GM12878 (cell line): ENCODE measurements at regions not wholly inside any gene's neighbourhood (a gene's known extent, or its start where the extent isn't known, plus 50 kb on each side); places are given as distances from the start of the nearest gene placed in this dataset.

Source experiments
- ATAC-seq: fragments of 200-7000 bp; cut with Tn5 transposase; 3 replicates; pipeline ENCODE4 v1.9.1; 2020; ENCODE audit warnings: mild to moderate bottlenecking, moderate library complexity
- BruUV-seq: library from RNA; stranded (reverse); fragments of 400-500 nt; replicated peaks from 2 replicates; lab custom pipeline; 2021; lab: Mats Ljungman, UMichigan
- CTCF ChIA-PET: fragments of 300-600 bp; sonication (Branson Sonifier 250); formaldehyde crosslinking; extraction: SDS; loops from one replicate; lab custom pipeline; 2021; ENCODE audit warnings: inconsistent platforms; lab: Yijun Ruan, JAX
- POLR2A ChIA-PET: fragments of 350-600 bp; formaldehyde crosslinking; extraction: SDS; loops from one replicate; lab custom pipeline; 2021; ENCODE audit warnings: inconsistent platforms; lab: Charles Lee
- RAD21 ChIA-PET: fragments of 300-600 bp; sonication (Branson Sonifier 250); formaldehyde crosslinking; loops from one replicate; lab custom pipeline; 2023; ENCODE audit warnings: antibody characterized with exemption; ENCODE audit not compliant: unreplicated experiment; lab: Charles Lee
- SMC1A ChIA-PET: fragments of 300-600 bp; sonication (Branson Sonifier 250); formaldehyde crosslinking; loops from one replicate; lab custom pipeline; 2023; ENCODE audit not compliant: unreplicated experiment, uncharacterized antibody; lab: Charles Lee
- DNase-seq: peaks from one replicate; pipeline ENCODE4 v3.0.0-alpha.2; 2011; ENCODE audit warnings: low read depth, low spot score
- FAIRE-seq: peaks from 3 replicates; lab custom pipeline; 2011; peaks lifted over from hg19 to GRCh38; lab: Jason Lieb, UNC
- H2AFZ ChIP-seq: 2 replicates; pipeline ENCODE4 v1.6.0; 2011; ENCODE audit warnings: low read depth, low read length, control low read depth; ENCODE audit not compliant: control insufficient read depth
- H3K27ac ChIP-seq: 2 replicates; pipeline ENCODE4 v1.5.1; 2011; ENCODE audit warnings: control low read depth; ENCODE audit not compliant: control insufficient read depth, insufficient read depth
- H3K27me3 ChIP-seq, 2 experiments: replicated peaks in 1 of 2; 2 replicates each; pipeline versions ENCODE4 v1.6.0 to v1.6.1; 2011; ENCODE audit warnings: low read length in 1 of 2; ENCODE audit not compliant: control insufficient read depth in 2 of 2, insufficient read depth in 2 of 2
- H3K36me3 ChIP-seq, 2 experiments: 2 replicates each; pipeline ENCODE4 v1.5.1; 2011; ENCODE audit warnings: low read length in 1 of 2; ENCODE audit not compliant: control insufficient read depth in 2 of 2, insufficient read depth in 2 of 2
- H3K4me1 ChIP-seq: 2 replicates; pipeline ENCODE4 v1.6.1; 2011; ENCODE audit warnings: mild to moderate bottlenecking, low read length, moderate library complexity, mixed read lengths; ENCODE audit not compliant: control insufficient read depth, insufficient read depth
- H3K4me2 ChIP-seq: 2 replicates; pipeline ENCODE4 v1.6.0; 2011; ENCODE audit warnings: control low read depth; ENCODE audit not compliant: control insufficient read depth, insufficient read depth
- H3K4me3 ChIP-seq: fragments of 200-600 bp; sonication (generic); 2 replicates; pipeline ENCODE4 v1.5.1; 2016
- H3K79me2 ChIP-seq: 2 replicates; pipeline ENCODE4 v1.6.0; 2011; ENCODE audit warnings: low read length; ENCODE audit not compliant: control insufficient read depth, insufficient read depth
- H3K9ac ChIP-seq: 2 replicates; pipeline ENCODE4 v1.8.0; 2011; ENCODE audit warnings: low read length, control low read depth, mixed read lengths; ENCODE audit not compliant: control insufficient read depth, insufficient read depth
- H3K9me3 ChIP-seq: replicated peaks from 3 replicates; pipeline ENCODE4 v1.5.1; 2011; ENCODE audit warnings: mild to moderate bottlenecking, low read length; ENCODE audit not compliant: control insufficient read depth, insufficient read depth
- H4K20me1 ChIP-seq: 2 replicates; pipeline ENCODE4 v1.6.0; 2011; ENCODE audit not compliant: control insufficient read depth, insufficient read depth
- BCL11A ChIP-seq: IDR thresholded peaks from 2 replicates; pipeline ENCODE4 v1.6.1; 2011; ENCODE audit warnings: low read depth, low read length
- BHLHE40 ChIP-seq, 2 experiments: fragments of 450-650 bp in 1 of 2; IDR thresholded peaks; 2 replicates each; pipeline ENCODE4 v1.6.1; 2011 to 2017; ENCODE audit warnings: low read depth in 2 of 2, borderline replicate concordance in 1 of 2, improper control_type of control experiment in 1 of 2, low read length in 1 of 2, mild to moderate bottlenecking in 1 of 2
- CBX5 ChIP-seq: sonication (generic); IDR thresholded peaks from 2 replicates; pipeline ENCODE4 v1.6.1; 2016; ENCODE audit warnings: low read depth, moderate library complexity, mild to moderate bottlenecking, inconsistent platforms
- CTCF ChIP-seq, 3 experiments: IDR thresholded peaks in 2 of 3; conservative IDR thresholded peaks in 1 of 3; 2 replicates each; pipeline ENCODE4 v1.5.1; 2011; ENCODE audit warnings: low read depth in 3 of 3, low read length in 3 of 3, mild to moderate bottlenecking in 3 of 3, control low read depth in 2 of 3, moderate library complexity in 2 of 3, inconsistent platforms in 1 of 3, mixed read lengths in 1 of 3; ENCODE audit not compliant: control insufficient read depth in 2 of 3, insufficient read depth in 1 of 3; ENCODE audit errors: extremely low read depth in 1 of 3
- EED ChIP-seq: sonication (generic); IDR thresholded peaks from 2 replicates; pipeline ENCODE4 v1.6.1; 2016; ENCODE audit warnings: antibody characterized with exemption, low read depth
- FOXK2 ChIP-seq: fragments of 450-650 bp; IDR thresholded peaks from 2 replicates; pipeline ENCODE4 v1.6.1; 2017; ENCODE audit warnings: mild to moderate bottlenecking, moderate library complexity
- HDAC2 ChIP-seq: fragments of 200-600 bp; sonication (generic); IDR thresholded peaks from 2 replicates; pipeline ENCODE4 v1.6.1; 2017
- HDGF ChIP-seq: fragments of 450-650 bp; IDR thresholded peaks from 2 replicates; pipeline ENCODE4 v1.6.1; 2016; ENCODE audit warnings: antibody characterized with exemption
- KDM1A ChIP-seq: fragments of 200-600 bp; sonication (generic); IDR thresholded peaks from 2 replicates; pipeline ENCODE4 v1.6.1; 2016; ENCODE audit warnings: borderline replicate concordance
- KLF5 ChIP-seq: fragments of 450-650 bp; IDR thresholded peaks from 2 replicates; pipeline ENCODE4 v1.6.1; 2014; ENCODE audit warnings: mild to moderate bottlenecking; ENCODE audit not compliant: partially characterized antibody
- PKNOX1 ChIP-seq: fragments of 450-650 bp; IDR thresholded peaks from 2 replicates; pipeline ENCODE4 v1.6.1; 2016; ENCODE audit warnings: mild to moderate bottlenecking
- RBBP5 ChIP-seq: fragments of 200-600 bp; sonication (generic); conservative IDR thresholded peaks from 2 replicates; pipeline ENCODE4 v1.6.1; 2016
- RFX5 ChIP-seq: IDR thresholded peaks from 2 replicates; pipeline ENCODE4 v1.6.1; 2011; ENCODE audit warnings: low read depth, low read length, improper control_type of control experiment
- RUNX3 ChIP-seq: IDR thresholded peaks from 2 replicates; pipeline ENCODE4 v1.6.1; 2012; ENCODE audit warnings: low read length, inconsistent platforms
- SMAD1 ChIP-seq: fragments of 450-650 bp; IDR thresholded peaks from 2 replicates; pipeline ENCODE4 v1.6.1; 2018; ENCODE audit warnings: mild to moderate bottlenecking, low read depth; ENCODE audit not compliant: partially characterized antibody
- SREBF2 ChIP-seq: IDR thresholded peaks from 2 replicates; pipeline ENCODE4 v1.6.1; 2012; ENCODE audit warnings: mild to moderate bottlenecking, low read length
- SUZ12 ChIP-seq: fragments of 200-600 bp; sonication (generic); IDR thresholded peaks from one replicate; pipeline ENCODE4 v1.6.1; 2018; ENCODE audit warnings: antibody characterized with exemption, mild to moderate bottlenecking; ENCODE audit not compliant: unreplicated experiment
- ZNF24 ChIP-seq: fragments of 450-650 bp; IDR thresholded peaks from 2 replicates; pipeline ENCODE4 v1.6.1; 2017; ENCODE audit warnings: antibody characterized with exemption, mild to moderate bottlenecking
- WGBS: methylation state at CpG from one replicate; pipeline ENCODE4 v1.1.6; 2016; ENCODE audit warnings: low lambda C conversion rate; ENCODE audit not compliant: insufficient replicate concordance, insufficient coverage; ENCODE audit errors: missing lambda C conversion rate; 5-methylcytosine and 5-hydroxymethylcytosine counted together
- in situ Hi-C: fragments of 300-500 bp; cut with MboI; formaldehyde crosslinking; loops from 9 replicates; pipeline ENCODE4 v1.14.3; 2018; ENCODE audit warnings: mixed read lengths
- intact Hi-C: fragments of 100-400 bp; cut with micrococcal nuclease; formaldehyde crosslinking; loops from one replicate; pipeline ENCODE4 v1.14.2; 2022; ENCODE audit not compliant: unreplicated experiment
- TF ChIP-seq, protein P1 (sequence below): IDR thresholded peaks from 2 replicates; pipeline ENCODE4 v1.6.1; 2011; ENCODE audit warnings: low read depth, low read length, improper control_type of control experiment, borderline replicate concordance
- TF ChIP-seq, protein P2 (sequence below): IDR thresholded peaks from 2 replicates; pipeline ENCODE4 v1.6.1; 2011; ENCODE audit warnings: borderline replicate concordance, low read depth, mild to moderate bottlenecking, moderate library complexity, low read length; ENCODE audit not compliant: insufficient read depth, poor library complexity, severe bottlenecking

- Histone ChIP-seq H3K79me2 (no peaks in the 10 kb centered on the region), H3K27ac (no peak overlapping the region), H3K9ac (no peak overlapping the region), H2AFZ (no peak overlapping the region), H4K20me1 (no peaks in the 10 kb centered on the region), H3K27me3 (no peaks in the 10 kb centered on the region), H3K36me3 (no peaks in the 10 kb centered on the region), H3K9me3 (no peaks in the 10 kb centered on the region), H3K4me2 (no peak overlapping the region), H3K4me1 (no peaks in the 10 kb centered on the region)
- FAIRE-seq: no peak
- 45% methylated on average over 5 of the region's 5 CpGs for WGBS
- ChIA-PET RAD21 (no interaction called here), CTCF (interaction anchor here (0.7 to 1.1 kb wide), 2 partner anchors 29 to 257 kb away, joined by 3 to 4 read pairs; no protein-coding TSS in a partner anchor), SMC1A (interaction anchor here (1.6 kb wide), 1 partner anchor 30 kb away, joined by 5 read pairs; no protein-coding TSS in a partner anchor)
- no peak for DNase-seq
- no peak for ATAC-seq
- no TSS peak for BruUV-seq
- TF ChIP-seq, protein P1, sequence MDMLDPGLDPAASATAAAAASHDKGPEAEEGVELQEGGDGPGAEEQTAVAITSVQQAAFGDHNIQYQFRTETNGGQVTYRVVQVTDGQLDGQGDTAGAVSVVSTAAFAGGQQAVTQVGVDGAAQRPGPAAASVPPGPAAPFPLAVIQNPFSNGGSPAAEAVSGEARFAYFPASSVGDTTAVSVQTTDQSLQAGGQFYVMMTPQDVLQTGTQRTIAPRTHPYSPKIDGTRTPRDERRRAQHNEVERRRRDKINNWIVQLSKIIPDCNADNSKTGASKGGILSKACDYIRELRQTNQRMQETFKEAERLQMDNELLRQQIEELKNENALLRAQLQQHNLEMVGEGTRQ: no peak
- TF ChIP-seq SREBF2 (no peak), CTCF (IDR thresholded peaks at IDR 0.05 in 2 of 3, conservative IDR thresholded peaks at IDR 0.05 in 1 of 3; ENCODE audit: control insufficient read depth in 2 of 3, extremely low read depth in 1 of 3, insufficient read depth in 1 of 3, low read depth in 3 of 3, low read length in 3 of 3) (no peak), EED (no peak), PKNOX1 (no peak), KDM1A (no peak), BHLHE40 (IDR thresholded peaks at IDR 0.05; ENCODE audit: borderline replicate concordance in 1 of 2, low read depth in 2 of 2, low read length in 1 of 2) (no peak), FOXK2 (no peak), HDAC2 (no peak), SMAD1 (no peak), HDGF (no peak), RBBP5 (no peak), CBX5 (no peak), KLF5 (no peak), RFX5 (no peak), BCL11A (no peak), SUZ12 (no peak), RUNX3 (no peak), ZNF24 (no peak)
- TF ChIP-seq, protein P2, sequence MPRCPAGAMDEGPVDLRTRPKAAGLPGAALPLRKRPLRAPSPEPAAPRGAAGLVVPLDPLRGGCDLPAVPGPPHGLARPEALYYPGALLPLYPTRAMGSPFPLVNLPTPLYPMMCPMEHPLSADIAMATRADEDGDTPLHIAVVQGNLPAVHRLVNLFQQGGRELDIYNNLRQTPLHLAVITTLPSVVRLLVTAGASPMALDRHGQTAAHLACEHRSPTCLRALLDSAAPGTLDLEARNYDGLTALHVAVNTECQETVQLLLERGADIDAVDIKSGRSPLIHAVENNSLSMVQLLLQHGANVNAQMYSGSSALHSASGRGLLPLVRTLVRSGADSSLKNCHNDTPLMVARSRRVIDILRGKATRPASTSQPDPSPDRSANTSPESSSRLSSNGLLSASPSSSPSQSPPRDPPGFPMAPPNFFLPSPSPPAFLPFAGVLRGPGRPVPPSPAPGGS: no peak
- TF ChIP-seq, all 136 proteins: peak for 0
- intact Hi-C loops: no loop called here
- in situ Hi-C loops: no loop called here
- POLR2A ChIA-PET: no interaction called here
- H3K4me3 ChIP-seq: no peak overlapping the region
Measured at GRCh38 chr7:89593125-89593524, 561.1 kb upstream of the STEAP1 start.
